ENCODE measurements at regions not wholly inside any gene's neighbourhood (a gene's known extent, or its start where the extent isn't known, plus 50 kb on each side); places are given as distances from the start of the nearest gene placed in this dataset.
"Not testable (repeated sequence)": the region's sequence is repeated elsewhere in the genome, so short reads cannot be mapped to it uniquely, and the experiment has no call there.

GRCh38 chr3:14057701-14058100 is 67.0 kb downstream of the CHCHD4 start:
- no peak for FAIRE-seq
- DNase-seq (ENCODE audit: insufficient read length, low spot score), result no peak
- TF ChIP-seq POLR2A (IDR thresholded peaks at IDR 0.05; ENCODE audit: low read depth, low read length), result no peak

GRCh38 chr3:14047841-14048240 is 76.8 kb downstream of the CHCHD4 start:
- DNase-seq (ENCODE audit: insufficient read length, low spot score) (no peak), FAIRE-seq (no peak)
- no peak for TF ChIP-seq POLR2A (IDR thresholded peaks at IDR 0.05; ENCODE audit: low read depth, low read length)

GRCh38 chr3:14047027-14047426 is 77.6 kb downstream of the CHCHD4 start:
- TF ChIP-seq POLR2A (IDR thresholded peaks at IDR 0.05; ENCODE audit: low read depth, low read length), result no peak
- DNase-seq (ENCODE audit: insufficient read length, low spot score), result no peak
- no peak for FAIRE-seq

GRCh38 chr3:14042680-14043079 is 82.0 kb downstream of the CHCHD4 start:
- no peak for FAIRE-seq
- no peak for TF ChIP-seq POLR2A (IDR thresholded peaks at IDR 0.05; ENCODE audit: low read depth, low read length)
- no peak for DNase-seq (ENCODE audit: insufficient read length, low spot score)

- DNase-seq (ENCODE audit: insufficient read length, low spot score), result no peak
- TF ChIP-seq POLR2A (IDR thresholded peaks at IDR 0.05; ENCODE audit: low read depth, low read length), result no peak
- FAIRE-seq, result no peak
Observed at GRCh38 chr3:14039149-14039548, 85.5 kb downstream of the CHCHD4 start.

- no peak for TF ChIP-seq POLR2A (IDR thresholded peaks at IDR 0.05; ENCODE audit: low read depth, low read length)
- no peak for FAIRE-seq
- DNase-seq (ENCODE audit: insufficient read length, low spot score), result no peak
Observed at GRCh38 chr3:14037211-14037610, 87.5 kb downstream of the CHCHD4 start.

- DNase-seq (ENCODE audit: insufficient read length, low spot score) (no peak), FAIRE-seq (no peak)
- no peak for TF ChIP-seq POLR2A (IDR thresholded peaks at IDR 0.05; ENCODE audit: low read depth, low read length)
Observed at GRCh38 chr3:14033023-14033422, 91.6 kb downstream of the CHCHD4 start.

- no peak for DNase-seq (ENCODE audit: insufficient read length, low spot score)
- peak; percentile 23 for FAIRE-seq
- TF ChIP-seq POLR2A (IDR thresholded peaks at IDR 0.05; ENCODE audit: low read depth, low read length), result no peak
Observed at GRCh38 chr3:14031271-14031670, 93.4 kb downstream of the CHCHD4 start.

GRCh38 chr3:14029390-14029995 is 95.2 kb downstream of the CHCHD4 start:
- not testable (repeated sequence) for DNase-seq (ENCODE audit: insufficient read length, low spot score); FAIRE-seq

GRCh38 chr3:14028122-14028521 is 96.5 kb downstream of the CHCHD4 start:
- DNase-seq (ENCODE audit: insufficient read length, low spot score); FAIRE-seq: not testable (repeated sequence)

- DNase-seq (ENCODE audit: insufficient read length, low spot score), result no peak
- no peak for FAIRE-seq
- TF ChIP-seq POLR2A (IDR thresholded peaks at IDR 0.05; ENCODE audit: low read depth, low read length), result no peak
Observed at GRCh38 chr3:14019459-14019858, 105.2 kb downstream of the CHCHD4 start.

- FAIRE-seq (no peak), DNase-seq (ENCODE audit: insufficient read length, low spot score) (no peak)
- no peak for TF ChIP-seq POLR2A (IDR thresholded peaks at IDR 0.05; ENCODE audit: low read depth, low read length)
Observed at GRCh38 chr3:14016900-14017475, 107.7 kb downstream of the CHCHD4 start.

GRCh38 chr3:14007006-14007405 is 117.7 kb downstream of the CHCHD4 start:
- FAIRE-seq, result no peak
- TF ChIP-seq POLR2A (IDR thresholded peaks at IDR 0.05; ENCODE audit: low read depth, low read length), result no peak
- no peak for DNase-seq (ENCODE audit: insufficient read length, low spot score)

- no peak for DNase-seq (ENCODE audit: insufficient read length, low spot score)
- FAIRE-seq, result peak; percentile 53
- no peak for TF ChIP-seq POLR2A (IDR thresholded peaks at IDR 0.05; ENCODE audit: low read depth, low read length)
Observed at GRCh38 chr3:14001136-14001535, 121.3 kb upstream of the WNT7A start.

- FAIRE-seq (no peak), DNase-seq (ENCODE audit: insufficient read length, low spot score) (no peak)
- TF ChIP-seq POLR2A (IDR thresholded peaks at IDR 0.05; ENCODE audit: low read depth, low read length), result no peak
Observed at GRCh38 chr3:14000556-14000955, 120.7 kb upstream of the WNT7A start.

GRCh38 chr3:13998831-13999230 is 119.0 kb upstream of the WNT7A start:
- no peak for TF ChIP-seq POLR2A (IDR thresholded peaks at IDR 0.05; ENCODE audit: low read depth, low read length)
- no peak for DNase-seq (ENCODE audit: insufficient read length, low spot score)
- no peak for FAIRE-seq

GRCh38 chr3:13995216-13995615 is 115.3 kb upstream of the WNT7A start:
- DNase-seq (ENCODE audit: insufficient read length, low spot score); FAIRE-seq: not testable (repeated sequence)

GRCh38 chr3:13988925-13989324 is 109.1 kb upstream of the WNT7A start:
- FAIRE-seq; DNase-seq (ENCODE audit: insufficient read length, low spot score): not testable (repeated sequence)

Data from H54 (cell line).